Left colon (tissue), 2 donors: ENCODE measurements at regions not wholly inside any gene's neighbourhood (a gene's known extent, or its start where the extent isn't known, plus 50 kb on each side); places are given as distances from the start of the nearest gene placed in this dataset.

Source experiments
- ATAC-seq: fragments of 200-7000 bp; cut with Tn5 transposase; one replicate; pipeline ENCODE4 v1.9.1; 2020; ENCODE audit warnings: mild to moderate bottlenecking, moderate library complexity
- DNase-seq, 2 donors: peaks; one replicate each; pipeline ENCODE4 v3.0.0-alpha.2; 2020
- intact Hi-C, 2 donors: fragments of 100-400 bp; cut with DNase I in 1 of 2; cut with micrococcal nuclease in 1 of 2; formaldehyde crosslinking; loops; one replicate each; pipeline versions ENCODE4 v1.11.2 to v1.14.0; 2022; cut with DNase I, micrococcal nuclease
- donor health status: DM: no; HTN: no; CAD: no.
- donor health status: DM: yes; HTN: yes; CAD: no.

DNA sequence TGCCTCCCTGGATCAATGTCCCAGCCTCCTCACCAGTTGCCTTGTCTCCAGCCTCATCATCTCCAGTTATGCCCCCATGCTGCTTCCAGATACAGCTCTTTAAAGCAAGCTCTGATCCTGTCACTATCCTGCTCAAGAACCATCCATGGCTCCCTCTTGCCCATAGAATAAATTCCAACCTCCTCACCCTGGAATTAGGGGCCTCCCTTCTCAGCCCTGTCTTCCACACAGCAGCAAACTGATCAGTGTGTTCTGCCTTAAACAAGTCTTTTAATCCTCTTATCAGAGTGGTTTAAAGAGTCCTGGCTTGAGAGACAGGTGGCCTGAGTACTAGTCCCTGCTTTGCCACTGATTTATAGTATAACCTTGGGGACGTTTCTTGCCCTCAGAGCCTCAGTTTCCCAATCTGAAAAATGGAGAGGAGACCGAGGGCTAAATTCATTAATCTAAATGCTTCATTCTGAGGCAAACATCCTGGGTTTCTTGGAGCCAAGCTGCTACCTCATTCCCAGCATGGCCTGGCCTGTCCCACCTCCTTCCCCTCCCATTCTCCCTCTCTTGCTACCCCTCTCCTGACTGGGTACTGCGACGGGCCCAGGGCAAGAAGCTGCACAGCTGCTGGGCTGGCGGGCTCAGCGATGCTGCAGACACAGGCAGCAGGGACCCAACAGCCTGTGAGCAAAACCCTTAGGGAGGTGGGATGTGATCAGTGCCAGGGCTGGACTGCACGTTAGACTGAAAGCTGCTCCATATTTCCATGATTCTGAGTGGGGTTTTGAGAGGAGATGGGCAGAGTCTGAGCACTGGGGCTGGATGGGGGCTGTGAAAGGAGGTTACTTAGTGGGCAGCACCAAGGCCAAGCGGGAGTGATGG lies 221.4 kb downstream of the PTPRU start:
- intact Hi-C loops: no loop called here
- no peak for ATAC-seq
- no peak for DNase-seq

DNA sequence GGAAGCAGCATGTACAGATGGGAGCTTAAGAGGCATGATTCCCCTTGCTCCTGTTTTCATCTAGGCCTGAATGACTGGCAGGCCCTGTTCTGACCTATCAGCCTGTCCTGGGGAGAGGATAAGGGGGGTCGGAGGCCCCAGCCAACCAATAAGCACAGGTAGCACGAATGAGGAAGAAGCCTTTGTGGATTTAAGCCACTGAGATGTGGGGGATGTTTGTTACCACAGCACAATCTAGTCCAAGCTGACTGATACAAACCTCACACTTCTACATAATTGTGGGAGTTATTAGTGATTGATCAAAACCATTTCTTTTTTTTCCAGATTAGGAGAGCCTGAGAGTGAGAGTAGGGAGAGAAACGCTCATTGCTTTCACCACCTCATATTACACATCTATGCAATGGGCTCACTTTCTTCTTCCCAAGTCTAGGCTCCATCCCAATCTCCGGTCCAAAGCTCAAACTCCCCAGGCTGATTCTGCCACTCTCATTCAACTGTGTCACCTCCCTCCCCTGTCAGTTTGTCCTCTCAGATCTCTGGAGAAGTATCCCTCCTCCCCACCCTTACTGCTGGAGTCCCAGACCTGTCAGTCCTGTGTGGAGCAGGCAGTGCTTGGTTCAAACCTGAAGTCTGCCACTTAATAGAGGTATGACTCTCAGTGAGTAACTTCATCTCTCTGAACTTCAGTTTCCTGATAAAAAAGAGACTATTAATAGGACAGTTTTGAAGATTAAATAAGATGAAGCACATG lies 220.5 kb downstream of the PTPRU start:
- DNase-seq (no peak), ATAC-seq (no peak)
- intact Hi-C loops: no loop called here

DNA sequence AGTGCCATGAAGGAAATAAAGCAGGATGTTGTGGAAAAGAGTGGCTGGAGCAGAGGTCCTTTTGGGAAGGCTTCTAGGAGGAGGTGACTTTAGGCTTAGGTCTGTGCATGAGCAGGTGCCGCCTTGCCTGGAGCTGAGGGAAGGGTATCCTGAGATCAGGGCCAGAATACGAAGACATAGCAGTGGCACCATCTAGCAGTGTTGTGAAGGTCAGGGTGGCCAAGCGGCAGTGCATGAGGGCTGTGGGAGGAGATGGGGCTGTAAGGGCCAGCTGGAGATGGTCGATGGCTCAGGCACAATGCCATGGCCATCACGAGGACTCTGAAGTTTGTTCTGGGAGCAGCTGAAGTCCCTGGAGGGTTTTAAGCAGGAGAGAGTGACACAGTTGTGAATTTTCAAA lies 219.5 kb downstream of the PTPRU start:
- intact Hi-C loops: no loop called here
- ATAC-seq (no peak), DNase-seq (no peak)

DNA sequence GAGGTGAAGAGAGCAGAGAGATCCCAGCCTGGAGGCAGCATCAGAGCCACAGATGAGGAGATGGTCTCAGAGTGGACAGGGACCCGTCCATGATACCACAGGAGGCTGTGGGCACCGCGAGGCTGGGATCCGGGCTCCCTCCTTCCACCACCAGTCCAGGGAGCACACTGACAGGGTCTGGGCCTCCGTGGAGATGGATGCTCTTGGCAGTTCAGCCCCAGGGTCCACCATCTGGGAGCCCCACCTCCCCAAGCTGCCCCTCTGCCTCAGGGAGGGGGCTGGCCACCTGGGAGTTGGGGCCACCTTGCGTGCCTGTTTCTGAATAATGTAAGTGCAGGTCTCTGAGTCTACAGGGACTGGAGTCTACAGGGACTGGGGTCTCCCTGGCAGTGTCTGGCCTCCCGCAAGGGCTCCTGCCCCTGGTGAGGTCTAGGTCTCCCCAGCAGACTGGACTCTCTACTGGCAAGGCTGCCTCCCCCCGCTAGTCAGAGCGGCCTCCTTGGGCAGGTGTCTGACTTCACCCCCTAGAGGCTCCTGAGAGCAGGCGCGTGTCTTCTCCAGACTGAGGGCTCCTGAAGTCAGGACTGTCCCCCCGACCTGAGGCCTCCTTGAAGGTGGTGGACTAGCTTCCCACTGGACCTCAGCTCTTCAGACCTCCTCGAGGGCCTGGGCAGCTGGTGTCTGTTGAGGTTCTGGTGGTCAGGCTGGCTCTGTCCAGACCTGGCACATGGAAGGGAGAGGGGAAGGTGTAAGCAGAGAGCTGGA lies 218.5 kb downstream of the PTPRU start:
- intact Hi-C loops: no loop called here
- DNase-seq (no peak), ATAC-seq (no peak)

DNA sequence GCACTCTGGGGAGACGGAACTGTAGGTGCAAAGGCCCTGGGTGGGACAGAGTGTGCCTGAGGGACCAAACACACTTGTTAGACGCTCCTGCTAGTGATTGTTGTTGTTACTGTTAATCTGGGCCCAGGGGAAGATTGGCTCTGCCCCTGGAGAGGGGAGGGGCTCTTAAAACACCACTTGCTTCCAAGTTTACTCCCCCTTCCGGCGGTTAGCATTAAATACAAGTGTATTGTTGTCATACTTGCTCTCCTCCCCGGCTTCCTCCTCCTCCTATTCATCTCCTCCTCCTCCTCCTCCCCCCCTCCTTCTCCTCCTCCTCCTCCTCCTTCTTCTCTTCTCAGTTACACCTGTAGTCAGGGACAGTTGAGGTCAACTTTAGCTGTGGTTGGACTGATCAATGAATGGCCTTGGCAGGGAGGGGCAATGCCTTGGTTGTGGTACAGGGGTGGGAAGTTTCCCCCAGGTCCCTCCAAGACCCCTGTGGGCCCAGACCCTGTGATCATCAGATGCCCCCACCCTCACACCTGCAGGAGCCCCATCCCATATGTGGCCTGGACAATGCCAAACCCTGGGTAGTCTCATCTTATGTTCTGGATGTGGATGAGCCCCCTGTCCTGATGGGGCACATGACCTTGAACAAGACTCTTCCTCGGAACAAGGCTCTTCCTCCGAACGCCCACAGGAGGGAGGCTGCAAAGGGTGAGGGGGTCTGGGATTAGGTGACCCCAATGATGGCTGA lies 217.3 kb downstream of the PTPRU start:
- DNase-seq (no peak), ATAC-seq (peak; percentile 33)
- intact Hi-C loops: no loop called here

DNA sequence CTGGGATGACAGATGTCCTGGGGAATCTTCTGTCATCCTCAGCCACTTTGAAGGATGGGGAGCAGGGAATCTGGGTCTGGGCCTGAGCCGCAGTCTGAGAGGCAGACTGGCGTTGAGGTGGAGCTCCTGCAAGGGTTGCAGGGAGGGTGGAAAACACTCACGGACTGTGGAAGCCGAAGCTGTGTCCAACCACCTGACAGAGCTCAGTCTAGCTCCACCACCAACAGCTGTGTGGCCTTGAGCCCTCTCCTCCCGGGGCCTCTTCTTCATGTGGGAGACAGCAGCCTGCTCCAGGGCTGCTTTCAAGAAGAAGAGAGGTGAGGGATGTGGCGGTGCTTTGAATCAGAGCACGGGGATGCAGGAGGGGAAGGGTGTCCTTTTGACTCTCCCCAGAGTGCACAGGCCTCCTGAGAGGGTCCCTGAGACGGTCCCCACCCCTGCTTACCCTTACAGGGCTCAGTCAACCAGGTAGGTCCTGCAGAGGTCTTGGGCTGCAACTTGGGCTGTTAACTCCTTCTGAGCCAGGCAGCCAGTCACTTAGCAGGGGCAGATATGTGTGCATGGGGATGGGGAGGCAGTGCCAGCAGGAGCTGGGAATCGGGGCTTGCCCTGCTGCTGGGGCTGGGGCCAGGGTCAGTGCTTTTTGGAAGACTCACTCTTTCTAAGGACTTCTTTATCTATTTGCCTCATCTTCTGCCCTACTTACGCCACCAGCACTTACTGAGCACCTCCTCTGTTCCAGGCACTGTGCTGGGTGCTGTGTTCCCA lies 216.3 kb downstream of the PTPRU start:
- DNase-seq: no peak
- intact Hi-C loops: no loop called here
- no peak for ATAC-seq

DNA sequence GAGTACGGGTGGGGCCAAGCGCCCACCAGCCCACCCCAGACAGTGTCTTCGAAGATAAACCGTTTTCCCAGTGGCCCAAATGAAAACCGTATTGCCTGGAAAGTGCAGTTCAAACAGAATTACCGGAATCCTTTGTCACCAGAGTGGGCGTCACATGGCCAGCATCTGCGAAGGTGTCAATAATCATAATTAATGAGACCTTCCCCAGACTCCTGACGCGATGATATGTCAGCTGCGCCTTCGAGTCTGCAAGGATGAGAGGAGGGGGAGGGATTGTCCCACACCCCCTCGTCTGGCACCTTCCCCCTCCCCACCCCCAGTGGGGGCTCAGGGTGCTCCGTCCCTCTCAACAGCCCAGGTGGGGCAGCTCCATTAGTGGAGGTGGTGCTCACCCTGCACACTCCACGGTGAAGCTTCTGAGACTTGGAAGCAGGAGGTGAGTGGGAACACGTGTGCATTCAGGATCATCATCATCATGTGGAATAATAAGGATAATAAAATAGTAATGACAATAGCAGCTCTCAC lies 215.1 kb downstream of the PTPRU start:
- intact Hi-C loops: no loop called here
- no peak for DNase-seq

DNA sequence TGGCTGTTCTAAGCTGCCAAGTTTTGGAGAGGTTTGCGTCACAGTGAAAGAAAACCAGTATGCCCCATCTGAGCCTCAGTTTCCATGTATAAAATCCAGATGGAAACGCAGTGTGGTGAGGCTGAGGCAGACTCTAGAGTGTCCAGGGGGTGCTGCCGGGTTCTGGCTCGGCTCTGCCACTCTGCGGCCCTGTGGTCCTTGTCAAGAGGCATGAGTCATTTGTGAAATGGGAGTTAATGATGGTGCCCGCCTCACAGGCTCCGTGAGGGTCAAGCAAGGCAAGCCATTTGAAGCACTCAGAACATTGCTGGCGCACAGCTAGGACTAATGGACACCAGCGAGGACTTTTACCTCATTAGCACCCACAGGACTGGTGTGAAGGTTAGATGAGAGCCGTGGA lies 214.3 kb downstream of the PTPRU start:
- intact Hi-C loops: no loop called here
- no peak for DNase-seq

More for the DNA sequence above, 215.1 kb downstream of the PTPRU start:
- ATAC-seq: no peak

DNA sequence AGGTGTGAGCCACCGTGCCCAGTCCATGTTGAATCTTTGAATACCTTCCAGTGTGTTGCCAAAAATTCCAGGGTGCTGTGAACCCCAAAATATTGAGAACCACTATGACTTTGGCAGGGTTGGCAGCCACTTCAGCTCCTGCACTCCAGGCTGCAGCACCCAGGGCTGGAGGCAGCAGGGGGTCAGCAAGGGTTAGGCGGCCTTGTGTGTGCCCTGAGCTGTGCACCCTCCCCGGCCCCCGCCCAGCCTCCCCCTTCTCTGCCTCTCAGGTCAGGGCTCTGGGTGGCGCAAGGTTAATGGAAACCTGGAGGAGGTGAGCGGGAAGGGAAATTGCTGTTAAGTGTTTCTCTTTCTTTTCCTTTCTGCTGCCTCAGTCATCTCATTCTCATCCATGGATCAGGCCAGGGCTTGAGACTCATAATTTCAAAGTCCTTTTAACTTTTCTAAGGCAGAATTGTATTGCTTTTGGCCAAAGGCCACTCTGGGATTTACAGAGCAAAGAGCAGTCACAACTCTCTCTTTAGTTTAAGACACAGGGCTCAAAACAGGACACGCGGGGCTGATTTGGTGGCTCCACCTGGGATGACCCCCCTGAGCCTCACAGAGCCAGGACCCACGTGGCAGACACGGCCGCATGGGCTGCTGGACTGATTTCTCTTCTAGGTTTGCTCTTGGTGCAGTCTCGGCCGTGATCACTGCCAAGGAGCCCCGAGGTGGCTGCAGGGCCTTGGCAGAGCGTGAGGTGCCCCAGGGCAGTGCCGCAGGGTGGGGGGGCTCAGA lies 212.3 kb downstream of the PTPRU start:
- ATAC-seq (no peak), DNase-seq (no peak)

More for the DNA sequence above, 214.3 kb downstream of the PTPRU start:
- ATAC-seq: no peak

DNA sequence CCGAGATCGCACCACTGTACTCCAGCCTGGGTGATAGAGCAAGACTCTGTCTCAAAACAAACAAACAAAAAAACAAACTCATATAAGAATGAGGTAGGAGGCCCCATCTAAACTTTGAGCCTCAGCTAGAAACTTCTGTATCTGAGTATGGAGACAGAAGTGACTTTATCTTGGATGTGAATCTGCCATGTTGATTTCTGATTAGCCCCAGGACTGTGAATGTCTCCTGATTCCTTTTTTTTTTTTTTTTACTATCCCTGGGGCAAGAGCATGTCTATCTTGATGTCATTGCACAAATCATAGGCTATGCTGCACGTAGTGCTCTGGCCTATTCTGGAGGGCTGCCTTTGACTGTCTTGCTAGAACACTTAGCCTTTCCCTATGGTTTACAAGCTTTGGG lies 211.0 kb downstream of the PTPRU start:
- intact Hi-C loops: no loop called here
- no peak for ATAC-seq
- DNase-seq: no peak

More for the DNA sequence above, 212.3 kb downstream of the PTPRU start:
- intact Hi-C loops: no loop called here

DNA sequence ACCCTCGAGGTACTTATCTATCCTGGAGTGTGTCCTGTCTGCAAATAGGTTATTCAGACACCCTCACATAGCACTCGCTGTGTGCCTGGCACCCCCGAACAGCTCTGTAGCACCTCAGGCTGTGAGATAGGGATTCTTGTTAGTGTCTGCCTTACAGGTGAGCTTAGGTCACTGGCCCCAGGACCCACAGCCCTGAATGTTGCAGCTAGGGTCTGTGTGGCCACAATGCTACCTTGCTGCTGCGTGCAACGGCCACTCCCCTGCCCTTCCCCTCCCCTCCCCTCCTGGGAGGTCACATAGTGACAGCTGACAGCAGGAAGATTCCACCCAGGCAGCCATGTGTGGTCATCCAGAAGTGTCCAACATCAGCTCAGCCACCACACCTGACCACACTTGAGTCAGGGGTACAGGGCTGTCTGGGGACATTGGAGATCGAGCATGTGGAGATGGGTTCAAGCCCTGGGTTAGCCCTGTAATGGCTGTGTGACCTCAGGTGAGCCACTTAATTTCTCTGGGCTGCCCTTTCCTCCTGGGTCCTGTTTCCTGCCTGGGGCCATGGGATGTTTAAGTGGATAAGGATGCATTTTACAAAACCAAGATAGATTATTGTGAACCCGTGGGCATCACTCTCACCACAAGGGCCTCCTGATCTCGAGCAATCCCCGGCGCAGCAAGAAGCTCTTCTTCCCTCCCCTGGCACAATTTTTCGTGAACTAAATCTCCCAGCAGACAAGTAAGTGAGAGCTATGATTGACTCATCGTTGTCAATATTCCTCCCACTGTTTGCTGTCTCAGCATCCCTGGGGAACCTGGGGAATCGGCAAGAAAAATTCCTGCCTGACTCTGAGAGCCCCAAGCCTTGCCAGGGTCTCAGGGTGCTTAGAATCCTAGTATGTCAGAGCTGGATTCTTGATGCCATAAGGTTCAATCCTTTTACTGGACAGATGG lies 208.7 kb downstream of the PTPRU start:
- intact Hi-C loops: no loop called here
- DNase-seq (no peak), ATAC-seq (no peak)

DNA sequence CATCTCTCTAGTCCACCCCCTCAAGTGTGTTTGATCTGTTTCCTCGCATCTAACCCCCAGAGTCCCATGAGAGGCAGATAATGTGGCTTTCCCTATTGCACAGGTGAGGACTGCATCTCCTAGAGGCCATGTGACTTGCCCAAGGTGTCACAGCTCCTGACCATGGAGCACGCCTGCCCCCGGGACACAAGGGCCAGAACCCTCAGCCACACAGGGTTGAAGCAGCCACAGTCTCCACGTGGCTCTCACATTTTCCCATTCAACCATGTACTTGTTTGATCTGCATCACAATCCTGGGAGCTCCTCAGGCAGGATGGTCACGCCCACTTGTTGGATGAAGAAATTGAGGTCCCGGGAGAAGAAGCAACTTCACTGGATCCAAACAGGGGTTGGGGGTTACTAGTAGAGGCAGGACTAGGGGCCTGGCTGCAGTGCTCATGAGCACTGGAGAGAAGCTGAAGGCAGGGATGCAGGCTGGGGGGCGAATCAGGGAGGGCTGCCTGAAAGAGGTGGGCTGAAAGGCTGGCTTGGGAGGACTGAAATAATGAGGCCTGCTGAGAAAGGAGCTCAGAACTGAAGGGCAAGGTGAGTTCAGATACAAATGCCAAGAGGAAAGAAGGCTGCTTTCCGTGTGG lies 207.9 kb downstream of the PTPRU start:
- intact Hi-C loops: no loop called here
- no peak for DNase-seq
- ATAC-seq: no peak

DNA sequence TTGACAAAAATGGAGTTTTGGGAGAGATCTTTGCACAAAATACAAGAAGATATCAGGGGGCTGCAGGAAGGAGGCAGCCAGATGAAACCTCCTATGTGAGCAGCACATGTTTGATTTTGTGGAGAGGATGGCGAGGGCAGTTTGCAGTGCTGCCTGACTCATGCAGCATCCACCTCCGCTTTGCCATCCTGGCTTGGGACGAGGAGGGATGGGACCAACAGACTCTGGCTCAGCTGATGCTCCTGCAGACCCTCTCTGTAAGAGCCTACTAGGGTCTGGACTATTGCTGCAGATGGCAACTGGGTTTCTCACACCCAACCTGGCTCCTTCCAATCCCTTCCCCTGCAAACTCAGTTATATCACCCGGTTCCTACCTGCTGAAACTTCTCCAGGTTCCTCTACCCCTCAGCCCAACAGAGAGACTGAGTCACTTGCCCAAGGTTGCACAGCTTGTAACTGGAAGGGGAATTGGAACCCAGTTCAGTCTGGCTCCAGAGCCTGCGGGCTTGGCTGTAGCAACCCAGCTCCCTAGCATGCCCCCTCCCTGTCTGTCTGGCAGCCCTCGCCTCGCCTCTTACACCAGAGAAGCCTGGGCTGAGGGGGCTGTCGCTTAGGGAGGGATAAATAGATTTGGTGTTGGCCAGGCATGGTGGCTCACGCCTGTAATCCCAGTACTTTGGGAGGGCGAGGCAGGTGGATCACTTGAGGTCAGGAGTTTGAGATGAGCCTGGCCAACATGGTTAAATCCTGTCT lies 205.8 kb downstream of the PTPRU start:
- no peak for DNase-seq
- ATAC-seq: no peak
- intact Hi-C loops: no loop called here

DNA sequence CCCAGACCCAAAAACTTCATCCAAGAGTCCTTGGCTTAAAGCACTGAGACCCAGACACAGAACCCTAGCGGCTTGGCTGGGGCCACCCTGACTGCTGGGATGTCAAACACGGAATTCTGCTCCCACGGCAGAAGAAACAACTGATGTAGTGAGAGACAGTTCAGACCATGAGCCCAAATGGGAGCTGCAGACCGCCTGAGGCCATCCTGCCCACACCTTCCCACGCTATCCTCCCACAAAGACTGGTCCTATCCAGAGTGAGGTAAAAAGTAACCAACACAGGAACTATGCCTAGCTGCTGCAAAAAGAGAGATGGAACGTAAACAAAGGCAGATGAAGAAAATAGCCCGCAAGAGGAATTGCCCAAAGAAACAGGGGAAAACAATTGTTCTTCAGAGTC lies 203.3 kb downstream of the PTPRU start:
- intact Hi-C loops: no loop called here
- ATAC-seq (no peak), DNase-seq (no peak)

DNA sequence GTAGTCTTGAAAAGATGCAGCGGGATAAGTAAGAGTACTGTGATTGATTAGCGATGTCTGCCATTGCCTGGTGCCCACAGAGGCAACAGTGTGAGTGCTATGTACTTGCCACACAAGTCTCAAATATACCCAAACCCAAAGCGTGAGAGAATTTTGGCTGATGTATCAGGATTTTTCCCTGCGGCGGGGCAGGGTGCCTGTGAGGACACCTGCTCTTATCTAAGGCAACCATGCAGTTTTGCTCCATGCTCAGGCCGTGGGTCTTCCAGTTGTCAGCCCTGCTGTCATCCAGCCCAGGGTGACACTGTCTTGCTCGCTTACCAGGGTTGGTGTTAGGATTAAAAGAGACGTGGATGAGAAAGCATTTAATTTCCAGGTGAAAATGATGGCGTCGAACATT lies 202.7 kb downstream of the PTPRU start:
- ATAC-seq (no peak), DNase-seq (no peak)
- intact Hi-C loops: no loop called here
